Right cardiac atrium (tissue), 5 donors: ENCODE measurements at regions not wholly inside any gene's neighbourhood (a gene's known extent, or its start where the extent isn't known, plus 50 kb on each side); places are given as distances from the start of the nearest gene placed in this dataset.

Source experiments
- ATAC-seq, 2 donors: fragments of 200-7000 bp; cut with Tn5 transposase; one replicate each; pipeline versions ENCODE4 v1.8.0 to v1.9.1; 2020; ENCODE audit warnings: moderate library complexity in 2 of 2, mild to moderate bottlenecking in 1 of 2
- DNase-seq, 3 donors: peaks; one replicate each; pipeline ENCODE4 v3.0.0-alpha.2; 2020
- H3K27ac ChIP-seq: one replicate; pipeline ENCODE4 v1.5.1; 2013; ENCODE audit warnings: mild to moderate bottlenecking, low read length, control low read depth, moderate library complexity
- H3K27me3 ChIP-seq: one replicate; pipeline ENCODE4 v1.6.1; 2013; ENCODE audit not compliant: control insufficient read depth, insufficient read depth
- H3K4me1 ChIP-seq: one replicate; pipeline ENCODE4 v1.6.1; 2013; ENCODE audit warnings: low read length; ENCODE audit not compliant: control insufficient read depth, insufficient read depth
- H3K4me3 ChIP-seq: one replicate; pipeline ENCODE4 v1.5.1; 2013; ENCODE audit warnings: low read length, control low read depth
- H3K9me3 ChIP-seq: one replicate; pipeline ENCODE4 v1.6.1; 2013; ENCODE audit warnings: low read length; ENCODE audit not compliant: control insufficient read depth
- WGBS: extraction: QIAGEN DNeasy Blood & Tissue Kit; methylation state at CpG from one replicate; pipeline ENCODE4 v1.1.7; 2013; 5-methylcytosine and 5-hydroxymethylcytosine counted together
- intact Hi-C, 4 donors: fragments of 100-400 bp; cut with DNase I; formaldehyde crosslinking; loops; one replicate each; pipeline versions ENCODE4 v1.11.0 to v1.14.0; 2022 to 2023
- donor health status: healthy with polysubstance abuse.
- donor health status: DM: no; HTN: yes; CAD: no.
- donor health status: DM: no; HTN: no; CAD: no.
- donor health status: DM: no; HTN: yes; CAD: no; lungs with severe emphysema.
- donor health status: DM: yes; HTN: yes; CAD: no.

GRCh38 chr9:88308831-88309560, 79.2 kb upstream of the SPIN1 start:
- WGBS, result 57% methylated on average over 7 of the region's 7 CpGs
- no peak for ATAC-seq
- Histone ChIP-seq H3K4me3 (no peak overlapping the region), H3K4me1 (no peaks in the 10 kb centered on the region), H3K27ac (no peak overlapping the region), H3K27me3 (no peaks in the 10 kb centered on the region), H3K9me3 (no peaks in the 10 kb centered on the region)
- intact Hi-C loops, result no loop called here
- DNase-seq, result no peak

- 74% methylated on average over 7 of the region's 7 CpGs for WGBS
- no peak overlapping the region for H3K27ac ChIP-seq
- H3K27me3 ChIP-seq, result no peaks in the 10 kb centered on the region
- DNase-seq (peak in 1 of 3 donors; percentile 52), ATAC-seq (peak; percentile 51 to 57)
- intact Hi-C loops, result no loop called here
- H3K9me3 ChIP-seq, result no peaks in the 10 kb centered on the region
- H3K4me1 ChIP-seq, result no peaks in the 10 kb centered on the region
- H3K4me3 ChIP-seq, result no peak overlapping the region
Measured at GRCh38 chr9:88307136-88307535, 81.1 kb upstream of the SPIN1 start.

GRCh38 chr9:88303721-88304451, 84.4 kb upstream of the SPIN1 start:
- H3K4me3 ChIP-seq, result no peak overlapping the region
- no peak for ATAC-seq
- 72% methylated on average over 4 of the region's 4 CpGs for WGBS

GRCh38 chr9:88302579-88303324, 85.5 kb upstream of the SPIN1 start:
- WGBS, result 78% methylated on average over 7 of the region's 7 CpGs
- H3K27ac ChIP-seq, result no peak overlapping the region
- H3K4me3 ChIP-seq, result no peak overlapping the region
- DNase-seq (no peak), ATAC-seq (no peak)
- H3K9me3 ChIP-seq, result no peaks in the 10 kb centered on the region
- H3K27me3 ChIP-seq, result no peaks in the 10 kb centered on the region
- intact Hi-C loops, result no loop called here
- H3K4me1 ChIP-seq, result no peaks in the 10 kb centered on the region

More at GRCh38 chr9:88303721-88304451, 84.4 kb upstream of the SPIN1 start:
- no peaks in the 10 kb centered on the region for H3K9me3 ChIP-seq
- intact Hi-C loops, result no loop called here
- no peaks in the 10 kb centered on the region for H3K4me1 ChIP-seq
- no peaks in the 10 kb centered on the region for H3K27me3 ChIP-seq
- DNase-seq, result no peak
- H3K27ac ChIP-seq, result no peak overlapping the region

- no peak overlapping the region for H3K4me3 ChIP-seq
- intact Hi-C loops, result no loop called here
- no peaks in the 10 kb centered on the region for H3K27me3 ChIP-seq
- DNase-seq (no peak), ATAC-seq (no peak)
- no peaks in the 10 kb centered on the region for H3K9me3 ChIP-seq
- no peak overlapping the region for H3K27ac ChIP-seq
- H3K4me1 ChIP-seq, result no peaks in the 10 kb centered on the region
- 86% methylated on average over 8 of the region's 8 CpGs for WGBS
Measured at GRCh38 chr9:88300556-88300955, 87.7 kb upstream of the SPIN1 start.

GRCh38 chr9:88291856-88292255, 96.4 kb upstream of the SPIN1 start:
- no peak overlapping the region for H3K27ac ChIP-seq
- intact Hi-C loops, result no loop called here
- ATAC-seq, result no peak
- H3K4me1 ChIP-seq, result no peaks in the 10 kb centered on the region
- DNase-seq, result no peak
- 47% methylated on average over 5 of the region's 5 CpGs for WGBS
- no peaks in the 10 kb centered on the region for H3K9me3 ChIP-seq
- no peak overlapping the region for H3K4me3 ChIP-seq
- H3K27me3 ChIP-seq, result no peaks in the 10 kb centered on the region

- 92% methylated on average over 7 of the region's 7 CpGs for WGBS
- Histone ChIP-seq H3K27ac (no peak overlapping the region), H3K4me3 (no peak overlapping the region), H3K4me1 (no peaks in the 10 kb centered on the region), H3K9me3 (no peaks in the 10 kb centered on the region), H3K27me3 (no peaks in the 10 kb centered on the region)
- intact Hi-C loops, result no loop called here
- DNase-seq, result no peak
- no peak for ATAC-seq
Measured at GRCh38 chr9:88291056-88291455, 97.2 kb upstream of the SPIN1 start.

- H3K27ac ChIP-seq, result no peak overlapping the region
- no peak overlapping the region for H3K4me3 ChIP-seq
- ATAC-seq, result no peak
- H3K27me3 ChIP-seq, result no peaks in the 10 kb centered on the region
- intact Hi-C loops, result no loop called here
- H3K4me1 ChIP-seq, result no peaks in the 10 kb centered on the region
- no peak for DNase-seq
- no peaks in the 10 kb centered on the region for H3K9me3 ChIP-seq
- 91% methylated on average over 8 of the region's 8 CpGs for WGBS
Measured at GRCh38 chr9:88289532-88289931, 98.7 kb upstream of the SPIN1 start.

GRCh38 chr9:88287972-88288371, 100.3 kb upstream of the SPIN1 start:
- no peak for DNase-seq
- intact Hi-C loops, result no loop called here
- Histone ChIP-seq H3K4me3 (no peak overlapping the region), H3K27me3 (no peaks in the 10 kb centered on the region), H3K4me1 (no peaks in the 10 kb centered on the region), H3K9me3 (peaks cover 2% of the 10 kb centered on the region), H3K27ac (no peak overlapping the region)
- ATAC-seq, result no peak
- 91% methylated on average over 2 of the region's 2 CpGs for WGBS

- no peak for DNase-seq
- Histone ChIP-seq H3K4me1 (no peaks in the 10 kb centered on the region), H3K27me3 (no peaks in the 10 kb centered on the region), H3K4me3 (no peak overlapping the region), H3K9me3 (peaks cover 4% of the 10 kb centered on the region), H3K27ac (no peak overlapping the region)
- no peak for ATAC-seq
- WGBS, result 56% methylated on average over 10 of the region's 10 CpGs
- intact Hi-C loops, result no loop called here
Measured at GRCh38 chr9:88280816-88281382, 107.3 kb upstream of the SPIN1 start.

GRCh38 chr9:88278036-88278435, 110.2 kb upstream of the SPIN1 start:
- Histone ChIP-seq H3K27me3 (no peaks in the 10 kb centered on the region), H3K4me3 (no peak overlapping the region), H3K4me1 (no peaks in the 10 kb centered on the region), H3K9me3 (peaks cover 2% of the 10 kb centered on the region), H3K27ac (no peak overlapping the region)
- intact Hi-C loops, result no loop called here
- DNase-seq, result no peak
- 86% methylated on average over 12 of the region's 12 CpGs for whole genome bisulfite sequencing
- ATAC-seq, result no peak
